BJ (cell line): ENCODE measurements at regions not wholly inside any gene's neighbourhood (a gene's known extent, or its start where the extent isn't known, plus 50 kb on each side); places are given as distances from the start of the nearest gene placed in this dataset.

ENCODE experiments used
- CTCF ChIA-PET: fragments of 350-600 bp; formaldehyde crosslinking; extraction: SDS; loops from one replicate; lab custom pipeline; 2021; ENCODE audit warnings: antibody characterized with exemption, inconsistent platforms; lab: Yijun Ruan, JAX
- POLR2A ChIA-PET: fragments of 300-600 bp; sonication (Branson Sonifier 250); formaldehyde crosslinking; extraction: SDS; loops from one replicate; lab custom pipeline; 2021; ENCODE audit warnings: antibody characterized with exemption; lab: Charles Lee
- DNase-seq: peaks from one replicate; pipeline ENCODE4 v3.0.0-alpha.2; 2011; ENCODE audit warnings: low read depth
- H3K27me3 ChIP-seq: 2 replicates; pipeline ENCODE4 v1.6.0; 2011; ENCODE audit warnings: low read length; ENCODE audit not compliant: control insufficient read depth, insufficient read depth
- H3K36me3 ChIP-seq: 2 replicates; pipeline ENCODE4 v1.5.1; 2011; ENCODE audit warnings: low read length; ENCODE audit not compliant: control insufficient read depth, insufficient read depth
- H3K4me3 ChIP-seq: 2 replicates; pipeline ENCODE4 v1.5.1; 2011; ENCODE audit warnings: low read depth, mild to moderate bottlenecking, control low read depth, low read length
- TF ChIP-seq, protein P1 (sequence below): IDR thresholded peaks from 2 replicates; pipeline ENCODE4 v1.5.1; 2011; ENCODE audit warnings: low read depth, mild to moderate bottlenecking, control low read depth, inconsistent platforms, low read length, moderate library complexity; ENCODE audit not compliant: insufficient read depth

DNA sequence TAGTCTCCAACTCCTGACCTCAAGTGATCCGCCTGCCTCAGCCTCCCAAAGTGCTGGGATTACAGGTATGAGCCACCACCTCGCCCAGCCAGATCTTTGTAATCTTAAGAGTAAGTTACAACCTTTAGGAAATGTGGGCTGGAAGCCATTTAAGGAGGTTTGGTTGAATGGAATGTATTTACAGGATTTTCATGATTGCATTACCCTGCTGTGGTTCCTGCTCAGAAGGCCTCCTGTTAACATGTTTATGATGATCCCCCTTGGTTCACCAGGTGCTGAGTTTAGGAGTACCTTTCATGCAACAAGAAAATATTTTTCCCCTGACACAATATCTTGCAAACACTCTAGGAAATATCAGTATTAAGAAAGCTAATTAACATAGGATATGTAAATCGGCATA lies 187.4 kb upstream of the SH3BP4 start:
- POLR2A ChIA-PET: no interaction called here
- CTCF ChIA-PET: no interaction called here
- no peak for DNase-seq

DNA sequence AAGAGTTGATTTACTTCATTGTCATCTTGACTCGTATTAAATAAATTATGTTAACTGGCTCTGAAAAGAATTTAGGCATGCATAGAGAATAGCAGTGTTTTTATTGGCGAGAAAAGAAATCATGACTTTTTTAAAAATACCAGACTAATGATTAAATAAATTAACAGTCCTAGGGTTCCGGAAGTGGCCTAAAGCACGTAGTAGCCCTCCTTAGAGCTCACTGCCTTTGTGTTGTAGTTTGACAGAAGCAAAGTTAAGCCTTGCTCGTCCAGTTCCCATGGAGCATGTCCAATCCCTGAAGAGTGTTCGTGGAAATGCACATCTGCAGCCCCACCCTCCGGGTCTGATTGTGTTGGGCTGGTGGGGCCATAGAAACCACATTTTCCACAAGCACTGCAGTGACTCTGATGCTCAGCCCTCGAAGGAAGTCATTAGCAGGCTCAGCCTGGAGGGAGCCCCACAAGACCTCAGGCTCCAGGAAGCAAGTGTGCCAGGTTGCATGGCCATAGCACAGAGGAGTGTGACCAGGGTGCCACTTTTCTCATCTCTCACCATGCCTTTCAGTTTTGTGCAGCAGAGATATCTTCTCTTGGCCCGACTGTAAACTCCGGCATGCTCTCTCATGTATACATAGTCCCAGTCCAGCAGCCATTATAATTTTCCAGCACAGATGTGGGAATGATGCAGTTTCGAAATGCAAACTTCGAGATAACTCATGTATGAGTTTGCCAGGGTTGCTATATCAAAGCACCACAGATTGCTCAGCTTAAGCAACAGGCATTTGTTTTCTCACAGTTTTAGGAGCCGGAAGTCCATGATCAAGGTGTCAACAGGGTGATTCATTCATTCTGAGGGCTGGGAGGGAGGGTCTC lies 188.6 kb upstream of the SH3BP4 start:
- POLR2A ChIA-PET: no interaction called here
- CTCF ChIA-PET: interaction anchor here (1.0 kb wide), 1 partner anchor 195 kb away, joined by 3 read pairs; no protein-coding TSS in a partner anchor
- DNase-seq: peak; percentile 77
- TF ChIP-seq, protein P1, sequence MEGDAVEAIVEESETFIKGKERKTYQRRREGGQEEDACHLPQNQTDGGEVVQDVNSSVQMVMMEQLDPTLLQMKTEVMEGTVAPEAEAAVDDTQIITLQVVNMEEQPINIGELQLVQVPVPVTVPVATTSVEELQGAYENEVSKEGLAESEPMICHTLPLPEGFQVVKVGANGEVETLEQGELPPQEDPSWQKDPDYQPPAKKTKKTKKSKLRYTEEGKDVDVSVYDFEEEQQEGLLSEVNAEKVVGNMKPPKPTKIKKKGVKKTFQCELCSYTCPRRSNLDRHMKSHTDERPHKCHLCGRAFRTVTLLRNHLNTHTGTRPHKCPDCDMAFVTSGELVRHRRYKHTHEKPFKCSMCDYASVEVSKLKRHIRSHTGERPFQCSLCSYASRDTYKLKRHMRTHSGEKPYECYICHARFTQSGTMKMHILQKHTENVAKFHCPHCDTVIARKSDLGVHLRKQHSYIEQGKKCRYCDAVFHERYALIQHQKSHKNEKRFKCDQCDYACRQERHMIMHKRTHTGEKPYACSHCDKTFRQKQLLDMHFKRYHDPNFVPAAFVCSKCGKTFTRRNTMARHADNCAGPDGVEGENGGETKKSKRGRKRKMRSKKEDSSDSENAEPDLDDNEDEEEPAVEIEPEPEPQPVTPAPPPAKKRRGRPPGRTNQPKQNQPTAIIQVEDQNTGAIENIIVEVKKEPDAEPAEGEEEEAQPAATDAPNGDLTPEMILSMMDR: no peak
- Histone ChIP-seq H3K4me3 (no peak overlapping the region), H3K36me3 (no peaks in the 10 kb centered on the region), H3K27me3 (no peaks in the 10 kb centered on the region)

More for the DNA sequence above, 187.4 kb upstream of the SH3BP4 start:
- no peaks in the 10 kb centered on the region for H3K36me3 ChIP-seq
- TF ChIP-seq, protein P1: no peak
- H3K27me3 ChIP-seq: no peaks in the 10 kb centered on the region
- H3K4me3 ChIP-seq: no peak overlapping the region

DNA sequence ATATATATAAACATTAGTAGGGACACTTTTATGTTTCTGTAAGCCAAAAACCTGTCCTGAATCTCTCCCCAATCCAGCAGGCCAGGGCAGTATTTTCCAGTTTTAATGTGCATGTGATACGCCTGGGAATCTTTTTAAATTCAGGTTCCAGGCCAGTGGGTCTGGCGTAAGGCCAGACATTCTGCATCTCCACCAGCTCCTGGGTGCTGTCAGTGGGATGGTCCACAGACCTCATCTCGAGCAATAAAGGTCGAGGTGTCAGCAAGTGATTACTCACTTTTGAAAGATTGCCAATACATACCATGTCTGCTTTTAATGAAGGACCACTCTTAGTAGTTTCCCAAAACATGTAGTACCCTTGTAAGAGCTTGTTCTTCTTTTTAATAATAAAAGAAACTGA lies 189.9 kb upstream of the SH3BP4 start:
- H3K27me3 ChIP-seq: no peaks in the 10 kb centered on the region
- no peak for DNase-seq
- no peak overlapping the region for H3K4me3 ChIP-seq
- ChIA-PET POLR2A (no interaction called here), CTCF (no interaction called here)
- TF ChIP-seq, protein P1: no peak
- no peaks in the 10 kb centered on the region for H3K36me3 ChIP-seq

DNA sequence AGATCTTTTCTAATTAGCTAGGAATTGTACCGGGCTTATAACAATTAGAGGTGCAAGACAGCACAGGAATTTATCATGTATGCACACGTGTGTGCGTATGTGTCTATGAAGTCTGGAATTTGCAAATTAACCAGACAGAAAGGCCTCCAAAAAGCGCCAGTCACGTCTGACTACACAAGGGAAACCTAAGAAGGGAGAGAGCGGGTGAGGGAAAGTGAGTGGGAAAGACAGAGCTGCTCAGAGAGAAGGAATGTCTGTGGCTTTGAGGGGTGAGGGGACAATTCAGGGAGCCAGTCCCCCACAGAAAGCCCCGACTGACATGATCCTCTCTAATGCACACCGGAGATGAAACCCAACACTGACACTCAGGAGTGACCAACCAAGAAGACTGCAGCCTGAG lies 197.7 kb upstream of the SH3BP4 start:
- no peaks in the 10 kb centered on the region for H3K27me3 ChIP-seq
- DNase-seq: no peak
- no peak overlapping the region for H3K4me3 ChIP-seq
- ChIA-PET POLR2A (no interaction called here), CTCF (interaction anchor here (1.3 kb wide), 1 partner anchor 46 kb away, joined by 3 read pairs; no protein-coding TSS in a partner anchor)
- TF ChIP-seq, protein P1: no peak
- H3K36me3 ChIP-seq: no peaks in the 10 kb centered on the region

DNA sequence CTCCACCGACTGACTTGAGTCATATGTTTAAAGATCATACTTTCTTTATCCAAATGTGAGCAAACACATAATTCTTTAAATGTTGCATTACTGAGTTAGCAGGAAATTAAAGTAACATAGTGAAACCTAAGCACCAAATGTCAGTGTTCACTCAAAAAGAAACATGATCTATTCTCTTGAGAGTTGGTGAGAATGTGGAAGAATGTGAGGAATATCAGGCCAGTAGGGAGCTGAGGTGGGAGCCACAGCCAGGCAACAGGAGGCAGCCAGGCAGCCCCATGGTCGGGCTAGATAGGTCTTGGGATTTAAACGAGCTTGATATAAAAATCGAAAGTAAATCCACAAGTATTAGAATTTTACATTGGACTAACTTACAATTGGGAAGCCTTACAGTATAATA lies 198.1 kb upstream of the SH3BP4 start:
- H3K4me3 ChIP-seq: no peak overlapping the region
- TF ChIP-seq, protein P1: no peak
- POLR2A ChIA-PET: no interaction called here
- no peaks in the 10 kb centered on the region for H3K27me3 ChIP-seq
- CTCF ChIA-PET: interaction anchor here (1.3 kb wide), 1 partner anchor 45 kb away, joined by 3 read pairs; no protein-coding TSS in a partner anchor
- no peak for DNase-seq
- H3K36me3 ChIP-seq: no peaks in the 10 kb centered on the region
